ENCODE measurements at regions not wholly inside any gene's neighbourhood (a gene's known extent, or its start where the extent isn't known, plus 50 kb on each side); places are given as distances from the start of the nearest gene placed in this dataset.

DNA sequence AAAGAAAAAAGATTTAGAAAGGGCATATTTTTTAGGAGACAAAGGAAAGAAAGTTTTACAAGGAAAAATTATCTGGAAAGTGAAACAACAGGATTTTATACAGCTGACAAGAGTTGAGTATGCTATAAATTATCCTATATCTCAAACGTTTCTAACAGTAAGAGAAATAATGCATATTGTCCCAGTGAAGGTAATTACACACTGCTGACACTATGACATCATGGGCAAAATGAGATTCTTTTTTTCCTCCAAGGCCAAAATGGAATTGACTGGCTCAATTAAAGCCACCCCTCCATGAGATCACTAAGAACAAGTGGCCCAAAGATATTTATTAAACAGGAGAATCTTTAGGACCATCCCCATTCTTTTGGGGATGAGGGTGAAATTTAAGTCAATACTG, 72.0 kb upstream of the CDIN1 start:
- TF ChIP-seq POLR2A (IDR thresholded peaks at IDR 0.05; ENCODE audit: low read depth, low read length) (no peak), POLR2AphosphoS5 (IDR thresholded peaks at IDR 0.05; ENCODE audit: low read depth, low read length) (no peak), TAF1 (IDR thresholded peaks at IDR 0.05; ENCODE audit: borderline replicate concordance, low read depth, low read length) (no peak)
